GM19328 (cell line): ENCODE measurements at regions not wholly inside any gene's neighbourhood (a gene's known extent, or its start where the extent isn't known, plus 50 kb on each side); places are given as distances from the start of the nearest gene placed in this dataset.

Source experiments
- ATAC-seq: cut with Tn5 transposase; IDR thresholded peaks from one replicate; pipeline ENCODE4 v1.9.1; 2021; ENCODE audit warnings: mild to moderate bottlenecking, moderate library complexity; ENCODE audit not compliant: unreplicated experiment

GRCh38 chr14:87141801-87142200, 851.2 kb downstream of the GALC start:
- no peak for ATAC-seq

- no peak for ATAC-seq
These were observed 853.7 kb downstream of the GALC start for GRCh38 chr14:87139299-87139698.

- ATAC-seq: no peak
These were observed 859.7 kb downstream of the GALC start for GRCh38 chr14:87133073-87133801.

DNA sequence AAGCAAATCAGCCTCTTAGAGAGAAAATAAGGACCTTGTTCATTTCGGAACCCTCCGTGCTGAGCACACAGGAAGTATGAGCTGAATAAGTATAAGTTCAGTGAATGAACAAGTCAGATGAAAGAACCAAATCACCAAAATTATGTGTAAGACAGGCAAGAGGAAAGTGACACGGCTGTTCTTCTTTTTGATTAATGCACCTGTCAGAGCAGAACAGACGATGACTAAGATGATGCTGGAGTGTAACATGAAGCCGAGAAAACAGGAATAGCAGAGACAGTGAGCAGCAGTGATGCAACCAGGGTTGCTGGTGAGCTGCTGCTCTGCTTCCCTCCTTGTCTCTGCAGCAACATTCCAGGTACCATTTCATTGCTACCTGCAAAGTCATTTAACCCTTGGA, 861.1 kb downstream of the GALC start:
- no peak for ATAC-seq

GRCh38 chr14:87122166-87122565, 870.8 kb downstream of the GALC start:
- no peak for ATAC-seq

DNA sequence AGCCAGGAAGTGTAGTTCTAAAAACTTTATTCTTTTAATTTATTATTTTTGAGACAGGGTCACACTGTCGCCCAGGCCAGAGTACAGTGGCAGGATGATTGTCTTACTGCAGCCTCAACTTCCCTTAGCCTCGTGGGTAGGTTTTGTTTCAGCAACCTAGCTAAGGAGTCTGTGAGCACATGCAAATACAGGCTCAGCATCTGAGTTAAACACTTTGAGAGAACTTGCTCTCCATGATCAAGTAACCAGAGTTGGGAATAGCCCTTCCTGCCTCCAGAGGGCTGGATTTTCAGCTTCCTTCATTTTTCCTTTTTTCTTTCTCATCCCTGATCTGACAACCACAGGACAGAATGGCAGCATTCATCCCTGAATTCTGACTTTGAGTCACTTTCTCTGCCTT, 871.3 kb downstream of the GALC start:
- no peak for ATAC-seq

DNA sequence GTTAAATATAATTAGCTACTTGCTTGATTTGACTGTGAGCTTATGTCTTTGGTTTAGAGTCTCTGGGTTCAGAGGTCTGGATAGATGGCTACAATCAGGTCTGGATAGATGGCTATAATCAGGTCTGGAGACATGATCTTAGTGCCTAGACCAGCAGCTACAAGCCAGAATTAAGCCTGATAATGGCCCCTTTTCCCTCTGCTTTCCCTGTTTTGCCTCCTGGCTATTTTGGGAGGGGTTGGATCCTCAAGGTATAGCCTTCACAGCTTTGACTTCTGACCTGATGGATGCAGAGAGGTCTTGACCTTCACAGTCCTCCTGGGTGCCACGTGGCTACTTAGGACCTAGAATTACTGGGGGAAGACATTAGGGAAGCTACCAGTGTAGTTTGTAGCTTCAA, 877.7 kb downstream of the GALC start:
- no peak for ATAC-seq

GRCh38 chr14:87113286-87113685, 879.7 kb downstream of the GALC start:
- no peak for ATAC-seq

DNA sequence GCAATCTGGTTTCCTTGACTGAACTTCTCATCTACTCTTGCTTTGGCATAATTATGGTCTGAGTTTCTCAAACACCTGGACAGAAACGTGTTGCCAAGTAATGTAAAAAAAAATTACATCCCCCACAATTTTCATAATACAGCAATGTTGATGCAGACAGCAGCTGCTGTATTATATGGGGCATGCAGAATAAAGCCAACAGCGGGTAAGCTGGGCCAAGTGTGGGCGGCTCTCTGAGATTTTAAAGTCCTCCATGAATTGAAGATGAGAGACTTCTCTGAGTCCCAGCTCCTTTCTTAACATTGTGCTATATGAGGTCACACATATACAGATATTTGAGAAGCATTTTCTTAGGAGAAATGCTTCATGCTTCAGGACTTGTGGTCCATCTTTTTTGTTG, 881.2 kb downstream of the GALC start:
- no peak for ATAC-seq

DNA sequence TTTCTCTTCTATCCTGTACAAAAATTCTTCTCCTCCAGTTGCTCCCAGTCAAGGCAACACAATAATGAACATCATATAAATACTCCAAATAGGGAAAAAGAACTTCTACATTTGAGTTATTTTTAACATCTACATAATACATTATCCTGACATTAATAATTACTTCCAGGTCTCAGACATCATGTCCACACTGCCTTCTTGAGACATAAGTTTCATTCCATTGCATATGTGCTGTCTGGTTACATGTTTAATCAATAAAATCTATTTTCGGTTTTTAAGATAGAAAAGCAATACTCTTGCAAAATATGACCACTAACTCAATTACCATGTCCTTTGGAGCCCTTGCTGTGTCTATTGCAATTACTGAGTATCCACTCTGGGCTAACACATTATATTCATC, 881.9 kb downstream of the GALC start:
- ATAC-seq: no peak

GRCh38 chr14:87109271-87109670, 883.7 kb downstream of the GALC start:
- no peak for ATAC-seq

- no peak for ATAC-seq
These were observed 884.3 kb downstream of the GALC start for GRCh38 chr14:87108726-87109125.

DNA sequence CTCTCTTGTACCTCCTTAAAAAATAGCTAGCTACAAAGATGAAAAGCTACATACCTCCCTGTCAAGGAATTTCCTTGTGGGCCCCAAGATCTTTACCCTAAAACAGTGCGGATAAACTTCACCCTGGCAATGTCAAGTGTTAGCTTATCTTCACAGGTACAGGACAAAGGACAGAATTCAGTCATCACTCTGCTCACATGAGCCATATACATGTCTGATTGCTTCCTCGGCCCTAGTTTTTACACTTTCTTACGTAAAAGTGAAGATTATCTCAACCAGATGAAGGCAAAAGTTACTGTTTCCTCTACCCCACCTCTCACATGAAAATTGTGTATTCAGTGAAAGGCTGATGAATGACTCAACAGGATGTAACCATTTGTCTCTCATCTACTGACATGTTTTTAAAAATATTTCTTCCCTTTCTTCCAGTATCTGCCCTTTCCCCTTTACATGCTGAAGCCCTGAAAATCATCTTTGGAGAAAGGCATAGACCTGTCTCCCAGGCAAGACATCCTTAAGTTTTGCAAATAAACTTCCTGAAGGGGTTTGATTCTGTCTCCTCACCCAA, 890.1 kb downstream of the GALC start:
- ATAC-seq: no peak

- no peak for ATAC-seq
These were observed 896.0 kb downstream of the GALC start for GRCh38 chr14:87097015-87097414.

DNA sequence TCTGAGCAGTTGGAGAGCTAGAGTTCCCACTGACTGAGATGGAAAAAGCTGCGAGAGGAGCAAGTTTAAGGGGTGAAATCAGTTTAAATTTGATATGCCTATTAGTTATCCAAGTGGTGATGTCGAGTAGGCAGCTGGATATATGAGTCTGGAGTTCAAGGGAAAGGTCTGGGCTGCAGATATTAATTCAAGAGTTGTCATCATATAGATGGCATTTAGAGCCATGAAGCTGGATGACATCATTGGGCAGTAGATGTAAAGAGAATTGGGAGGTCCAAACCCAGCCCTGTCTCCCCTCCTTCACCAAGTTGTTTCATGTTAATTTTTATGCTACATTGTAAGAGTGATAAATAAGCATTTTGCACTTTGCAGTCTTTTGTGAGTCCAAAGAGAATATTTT, 898.1 kb downstream of the GALC start:
- no peak for ATAC-seq

GRCh38 chr14:87088588-87088987, 904.4 kb downstream of the GALC start:
- no peak for ATAC-seq

DNA sequence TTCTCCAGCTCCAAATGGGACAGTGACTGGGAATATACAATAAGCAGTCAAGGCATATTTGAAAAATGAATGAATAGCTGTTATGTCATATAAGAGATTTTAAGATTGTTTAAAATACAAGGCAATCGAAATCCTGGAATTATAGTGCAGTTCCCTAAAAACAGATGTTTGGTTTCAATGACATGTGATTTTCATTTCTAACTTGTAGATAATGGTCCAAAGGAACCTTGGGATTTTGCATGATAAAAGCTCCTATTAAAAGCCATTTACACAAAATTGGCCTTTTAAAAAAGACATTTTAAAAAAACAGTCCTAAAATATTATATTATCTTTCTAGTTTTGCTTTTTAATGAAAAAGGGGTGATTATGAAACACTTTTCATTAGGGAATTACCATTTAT, 905.1 kb downstream of the GALC start:
- no peak for ATAC-seq

- no peak for ATAC-seq
These were observed 908.1 kb downstream of the GALC start for GRCh38 chr14:87084908-87085307.

GRCh38 chr14:87082917-87083316, 910.1 kb downstream of the GALC start:
- ATAC-seq: no peak

DNA sequence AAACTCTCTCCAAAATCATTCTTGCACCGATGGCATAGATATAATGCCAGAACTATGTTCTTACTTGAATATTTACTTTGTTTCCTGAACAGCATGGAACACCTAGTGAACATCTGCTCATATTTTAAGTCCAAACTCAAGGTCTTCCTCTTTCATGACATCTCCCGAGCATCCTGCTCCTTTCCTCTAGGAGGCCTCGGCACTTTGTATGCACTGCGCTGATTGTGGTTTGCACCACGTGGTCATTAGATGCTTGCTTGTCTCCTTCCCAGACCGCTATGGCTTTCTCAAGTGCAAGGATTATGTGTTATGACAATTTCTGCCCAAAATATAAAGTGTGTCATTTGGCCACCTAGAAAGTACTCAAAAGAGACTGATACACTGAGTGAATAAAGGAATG, 912.0 kb downstream of the GALC start:
- no peak for ATAC-seq

DNA sequence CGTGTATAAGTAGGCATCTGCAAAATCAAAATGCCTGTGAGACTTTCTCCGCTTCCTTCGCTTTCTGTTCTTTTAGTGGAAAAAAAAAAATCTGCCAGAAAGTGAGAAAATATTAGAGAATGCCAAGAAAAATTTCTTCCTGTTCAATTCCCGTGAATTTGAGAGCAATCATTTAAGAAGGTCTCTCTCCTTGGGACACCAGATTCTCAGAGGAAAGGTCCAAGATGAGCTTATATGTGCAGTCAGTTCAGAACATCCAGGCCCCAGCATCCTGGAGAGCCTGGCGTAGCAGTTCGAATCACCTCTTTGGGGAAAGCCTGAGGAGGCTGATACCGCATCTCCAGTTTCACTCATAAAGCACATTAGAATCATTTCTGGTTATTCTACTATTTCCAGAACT, 912.8 kb downstream of the GALC start:
- ATAC-seq: no peak

DNA sequence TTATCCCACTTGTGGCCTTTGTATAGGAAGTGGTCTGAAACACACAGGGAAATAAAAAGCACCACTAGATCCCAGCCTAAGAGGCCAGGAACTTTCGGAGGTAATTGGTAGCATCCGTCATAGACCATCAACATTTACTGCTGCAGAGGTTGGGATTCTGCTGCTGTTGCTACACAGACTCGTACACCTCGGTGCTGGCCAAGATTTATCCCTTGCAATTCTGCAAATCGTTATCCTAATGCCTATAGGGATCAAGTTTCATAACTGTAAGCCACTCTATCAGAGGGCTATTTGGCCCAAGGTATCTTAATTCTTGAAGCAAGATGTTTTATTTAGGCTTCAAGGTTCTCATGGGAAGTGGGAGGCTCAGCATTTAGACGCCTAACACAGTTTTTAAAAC, 913.6 kb downstream of the GALC start:
- ATAC-seq: no peak

DNA sequence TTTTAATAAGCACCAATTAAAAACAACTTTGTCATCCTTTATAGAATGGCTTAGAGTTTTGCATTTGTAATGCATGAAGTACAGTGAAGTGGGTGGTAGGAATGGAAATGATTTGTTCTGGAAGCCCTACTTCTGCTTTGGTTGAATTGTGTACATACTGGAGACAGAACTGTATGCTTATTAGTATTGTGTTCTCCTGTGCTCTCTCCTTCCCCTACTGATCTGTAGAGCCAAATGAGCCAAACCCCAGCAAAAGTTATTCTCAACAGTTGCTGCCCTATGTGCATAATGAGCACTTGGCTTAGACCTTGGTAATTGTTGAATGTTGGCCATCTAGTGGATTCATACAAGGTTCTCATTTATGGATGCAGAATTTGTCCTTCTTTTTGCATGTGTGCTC, 916.1 kb downstream of the GALC start:
- no peak for ATAC-seq
